GM12878 (cell line): ENCODE measurements at regions not wholly inside any gene's neighbourhood (a gene's known extent, or its start where the extent isn't known, plus 50 kb on each side); places are given as distances from the start of the nearest gene placed in this dataset.

Source experiments
- CEBPB ChIP-seq, 2 experiments: fragments of 150-350 bp in 1 of 2; IDR thresholded peaks; 2 replicates each; pipeline ENCODE4 v1.6.1; 2012 to 2014; ENCODE audit warnings: low read depth in 2 of 2, low read length in 2 of 2, borderline replicate concordance in 1 of 2, inconsistent platforms in 1 of 2
- CTCF ChIP-seq, 3 experiments: IDR thresholded peaks in 2 of 3; conservative IDR thresholded peaks in 1 of 3; 2 replicates each; pipeline ENCODE4 v1.5.1; 2011; ENCODE audit warnings: low read depth in 3 of 3, low read length in 3 of 3, mild to moderate bottlenecking in 3 of 3, control low read depth in 2 of 3, moderate library complexity in 2 of 3, inconsistent platforms in 1 of 3, mixed read lengths in 1 of 3; ENCODE audit not compliant: control insufficient read depth in 2 of 3, insufficient read depth in 1 of 3; ENCODE audit errors: extremely low read depth in 1 of 3
- E2F4 ChIP-seq: IDR thresholded peaks from 2 replicates; pipeline ENCODE4 v1.6.1; 2012; ENCODE audit warnings: low read depth, low read length, improper control_type of control experiment
- ESRRA ChIP-seq: IDR thresholded peaks from 2 replicates; pipeline ENCODE4 v1.6.1; 2012; ENCODE audit warnings: mild to moderate bottlenecking, low read length, improper control_type of control experiment
- HCFC1 ChIP-seq: fragments of 150-350 bp; IDR thresholded peaks from 2 replicates; pipeline ENCODE4 v1.6.1; 2014; ENCODE audit warnings: low read length
- HDAC2 ChIP-seq: fragments of 200-600 bp; sonication (generic); IDR thresholded peaks from 2 replicates; pipeline ENCODE4 v1.6.1; 2017
- HDGF ChIP-seq: fragments of 450-650 bp; IDR thresholded peaks from 2 replicates; pipeline ENCODE4 v1.6.1; 2016; ENCODE audit warnings: antibody characterized with exemption
- MEF2A ChIP-seq: IDR thresholded peaks from 2 replicates; pipeline ENCODE4 v1.6.1; 2011; ENCODE audit warnings: low read depth, mild to moderate bottlenecking, low read length, moderate library complexity; ENCODE audit not compliant: insufficient read depth
- RAD21 ChIP-seq: IDR thresholded peaks from 2 replicates; pipeline ENCODE4 v1.6.1; 2011; ENCODE audit warnings: mild to moderate bottlenecking, low read depth, low read length, moderate library complexity; ENCODE audit not compliant: insufficient read depth
- RCOR1 ChIP-seq: conservative IDR thresholded peaks from 2 replicates; pipeline ENCODE4 v1.6.1; 2012; ENCODE audit warnings: low read depth, low read length, improper control_type of control experiment
- ZNF274 ChIP-seq: IDR thresholded peaks from one replicate; pipeline ENCODE4 v1.8.0; 2011; ENCODE audit not compliant: insufficient read length, insufficient read depth
- TF ChIP-seq, protein P1 (sequence below): IDR thresholded peaks from 2 replicates; pipeline ENCODE4 v1.6.1; 2012; ENCODE audit warnings: low read depth, low read length, improper control_type of control experiment
- TF ChIP-seq, protein P2 (sequence below): fragments of 450-650 bp; IDR thresholded peaks from 2 replicates; pipeline ENCODE4 v1.6.1; 2018; ENCODE audit warnings: mild to moderate bottlenecking, low read depth, moderate library complexity; ENCODE audit not compliant: partially characterized antibody

DNA sequence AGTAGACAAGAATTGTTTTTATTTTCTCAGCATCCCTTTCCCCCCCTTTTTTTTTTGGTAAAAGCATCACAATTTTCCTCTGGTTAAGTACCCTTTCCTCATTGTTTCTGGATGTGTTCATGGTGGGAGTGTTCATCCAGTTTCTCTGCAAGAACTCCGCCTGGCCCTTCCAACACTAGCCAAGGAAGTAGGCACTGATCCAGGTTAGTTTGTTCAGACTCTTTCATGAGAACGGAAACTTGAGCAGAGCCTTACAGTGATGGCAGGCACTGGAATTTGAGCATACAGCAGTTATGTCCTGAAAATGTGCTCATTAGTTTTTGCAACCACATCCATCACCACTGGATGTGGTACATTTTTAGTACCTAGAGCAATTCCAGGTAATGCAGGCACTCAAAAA is 336.1 kb upstream of the BOD1L1 start:
- no peak for TF ChIP-seq CTCF (IDR thresholded peaks at IDR 0.05 in 2 of 3, conservative IDR thresholded peaks at IDR 0.05 in 1 of 3; ENCODE audit: control insufficient read depth in 2 of 3, extremely low read depth in 1 of 3, insufficient read depth in 1 of 3, low read depth in 3 of 3, low read length in 3 of 3)
- no peak for TF ChIP-seq HDGF
- no peak for TF ChIP-seq RCOR1
- TF ChIP-seq, protein P1, sequence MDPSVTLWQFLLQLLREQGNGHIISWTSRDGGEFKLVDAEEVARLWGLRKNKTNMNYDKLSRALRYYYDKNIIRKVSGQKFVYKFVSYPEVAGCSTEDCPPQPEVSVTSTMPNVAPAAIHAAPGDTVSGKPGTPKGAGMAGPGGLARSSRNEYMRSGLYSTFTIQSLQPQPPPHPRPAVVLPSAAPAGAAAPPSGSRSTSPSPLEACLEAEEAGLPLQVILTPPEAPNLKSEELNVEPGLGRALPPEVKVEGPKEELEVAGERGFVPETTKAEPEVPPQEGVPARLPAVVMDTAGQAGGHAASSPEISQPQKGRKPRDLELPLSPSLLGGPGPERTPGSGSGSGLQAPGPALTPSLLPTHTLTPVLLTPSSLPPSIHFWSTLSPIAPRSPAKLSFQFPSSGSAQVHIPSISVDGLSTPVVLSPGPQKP: no peak
- TF ChIP-seq CEBPB (IDR thresholded peaks at IDR 0.05; ENCODE audit: borderline replicate concordance in 1 of 2, low read depth in 2 of 2, low read length in 2 of 2): no peak
- no peak for TF ChIP-seq E2F4
- TF ChIP-seq HDAC2: no peak
- no peak for TF ChIP-seq ZNF274
- TF ChIP-seq ESRRA: no peak
- TF ChIP-seq, protein P2, sequence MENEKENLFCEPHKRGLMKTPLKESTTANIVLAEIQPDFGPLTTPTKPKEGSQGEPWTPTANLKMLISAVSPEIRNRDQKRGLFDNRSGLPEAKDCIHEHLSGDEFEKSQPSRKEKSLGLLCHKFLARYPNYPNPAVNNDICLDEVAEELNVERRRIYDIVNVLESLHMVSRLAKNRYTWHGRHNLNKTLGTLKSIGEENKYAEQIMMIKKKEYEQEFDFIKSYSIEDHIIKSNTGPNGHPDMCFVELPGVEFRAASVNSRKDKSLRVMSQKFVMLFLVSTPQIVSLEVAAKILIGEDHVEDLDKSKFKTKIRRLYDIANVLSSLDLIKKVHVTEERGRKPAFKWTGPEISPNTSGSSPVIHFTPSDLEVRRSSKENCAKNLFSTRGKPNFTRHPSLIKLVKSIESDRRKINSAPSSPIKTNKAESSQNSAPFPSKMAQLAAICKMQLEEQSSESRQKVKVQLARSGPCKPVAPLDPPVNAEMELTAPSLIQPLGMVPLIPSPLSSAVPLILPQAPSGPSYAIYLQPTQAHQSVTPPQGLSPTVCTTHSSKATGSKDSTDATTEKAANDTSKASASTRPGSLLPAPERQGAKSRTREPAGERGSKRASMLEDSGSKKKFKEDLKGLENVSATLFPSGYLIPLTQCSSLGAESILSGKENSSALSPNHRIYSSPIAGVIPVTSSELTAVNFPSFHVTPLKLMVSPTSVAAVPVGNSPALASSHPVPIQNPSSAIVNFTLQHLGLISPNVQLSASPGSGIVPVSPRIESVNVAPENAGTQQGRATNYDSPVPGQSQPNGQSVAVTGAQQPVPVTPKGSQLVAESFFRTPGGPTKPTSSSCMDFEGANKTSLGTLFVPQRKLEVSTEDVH: no peak
- no peak for TF ChIP-seq RAD21
- TF ChIP-seq HCFC1: no peak
- TF ChIP-seq MEF2A: no peak
